ENCODE measurements at regions not wholly inside any gene's neighbourhood (a gene's known extent, or its start where the extent isn't known, plus 50 kb on each side); places are given as distances from the start of the nearest gene placed in this dataset.

DNA sequence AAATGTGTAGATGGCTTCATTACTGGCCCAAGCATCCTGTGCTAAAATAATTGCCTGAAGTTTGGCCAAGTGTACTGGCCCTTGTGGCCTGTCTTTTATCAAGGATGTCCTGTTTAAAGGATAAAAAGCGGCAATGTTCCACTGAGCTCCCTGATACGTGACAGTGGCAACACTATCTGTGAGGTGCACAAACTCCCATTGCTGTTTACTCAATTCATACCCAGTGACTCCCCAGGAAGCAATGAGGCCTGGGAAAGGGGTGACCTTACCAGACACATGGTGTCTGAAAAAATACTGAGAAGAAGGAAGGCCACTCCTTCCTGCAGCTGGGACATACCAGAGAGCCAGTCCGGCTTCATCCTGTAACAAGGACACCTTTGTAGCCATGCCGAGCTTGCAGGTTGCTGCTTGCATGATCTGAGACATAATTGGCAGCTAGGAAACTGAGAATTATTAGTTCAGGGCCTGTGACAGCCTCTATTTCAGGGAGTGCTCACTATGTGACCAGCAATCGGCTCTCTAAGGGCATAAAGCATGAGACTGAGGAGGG lies 198.5 kb upstream of the LRATD1 start:
- no peak for DNase-seq
- H3F3A ChIP-seq (ENCODE audit: insufficient read depth, low read length) = no peaks in the 10 kb centered on the region
- no peak overlapping the region for H3K4me3 ChIP-seq (ENCODE audit: low read length)
- H2AFZ ChIP-seq (ENCODE audit: low read length) = no peak overlapping the region
- H3K9me2 ChIP-seq (replicated peaks; ENCODE audit: insufficient read depth, low read length) = no peaks in the 10 kb centered on the region
- no peak overlapping the region for H3K27ac ChIP-seq (ENCODE audit: low read length)
- no peak overlapping the region for H3K9ac ChIP-seq (ENCODE audit: low read length)
- H3K4me2 ChIP-seq (ENCODE audit: low read depth, low read length) = no peak overlapping the region
- TF ChIP-seq, protein P1, sequence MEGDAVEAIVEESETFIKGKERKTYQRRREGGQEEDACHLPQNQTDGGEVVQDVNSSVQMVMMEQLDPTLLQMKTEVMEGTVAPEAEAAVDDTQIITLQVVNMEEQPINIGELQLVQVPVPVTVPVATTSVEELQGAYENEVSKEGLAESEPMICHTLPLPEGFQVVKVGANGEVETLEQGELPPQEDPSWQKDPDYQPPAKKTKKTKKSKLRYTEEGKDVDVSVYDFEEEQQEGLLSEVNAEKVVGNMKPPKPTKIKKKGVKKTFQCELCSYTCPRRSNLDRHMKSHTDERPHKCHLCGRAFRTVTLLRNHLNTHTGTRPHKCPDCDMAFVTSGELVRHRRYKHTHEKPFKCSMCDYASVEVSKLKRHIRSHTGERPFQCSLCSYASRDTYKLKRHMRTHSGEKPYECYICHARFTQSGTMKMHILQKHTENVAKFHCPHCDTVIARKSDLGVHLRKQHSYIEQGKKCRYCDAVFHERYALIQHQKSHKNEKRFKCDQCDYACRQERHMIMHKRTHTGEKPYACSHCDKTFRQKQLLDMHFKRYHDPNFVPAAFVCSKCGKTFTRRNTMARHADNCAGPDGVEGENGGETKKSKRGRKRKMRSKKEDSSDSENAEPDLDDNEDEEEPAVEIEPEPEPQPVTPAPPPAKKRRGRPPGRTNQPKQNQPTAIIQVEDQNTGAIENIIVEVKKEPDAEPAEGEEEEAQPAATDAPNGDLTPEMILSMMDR (IDR thresholded peaks at IDR 0.05; ENCODE audit: low read length) = no peak
- TF ChIP-seq EZH2phosphoT487 (IDR thresholded peaks at IDR 0.05; ENCODE audit: low read length) (no peak), EZH2 (optimal IDR thresholded peaks at IDR 0.05; ENCODE audit: low read depth, low read length) (no peak)
- no peaks in the 10 kb centered on the region for H4K20me1 ChIP-seq (ENCODE audit: insufficient read depth, low read length)
- H3K79me2 ChIP-seq (ENCODE audit: low read length) = no peaks in the 10 kb centered on the region
- no peaks in the 10 kb centered on the region for H3K36me3 ChIP-seq (replicated peaks; ENCODE audit: insufficient read depth, low read length)
- H3K9me3 ChIP-seq (replicated peaks; ENCODE audit: insufficient read depth, low read length) = no peaks in the 10 kb centered on the region
- H3K27me3 ChIP-seq (replicated peaks; ENCODE audit: insufficient read depth, low read length) = no peaks in the 10 kb centered on the region
- H3K4me1 ChIP-seq (ENCODE audit: low read length) = no peaks in the 10 kb centered on the region

DNA sequence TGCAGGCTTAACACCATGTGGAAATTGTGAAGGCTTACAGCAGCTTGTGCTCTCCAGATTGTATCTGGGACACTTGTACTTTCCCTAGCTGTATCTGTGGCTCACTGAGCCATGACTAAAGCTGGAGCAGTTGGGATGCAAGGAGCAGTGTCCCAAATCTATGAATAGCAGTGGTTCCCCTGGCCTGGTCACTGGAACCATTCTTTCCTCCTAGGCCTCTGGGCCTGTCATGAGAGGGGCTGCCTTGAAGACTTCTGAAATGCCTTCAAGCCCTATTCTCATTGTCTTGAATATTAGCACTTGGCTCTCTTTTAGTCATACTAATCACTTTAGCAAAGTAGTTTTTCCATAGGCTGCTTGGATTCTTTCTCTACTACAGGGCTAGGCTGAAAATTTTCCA lies 186.8 kb upstream of the LRATD1 start:
- Histone ChIP-seq H4K20me1 (ENCODE audit: insufficient read depth, low read length) (no peaks in the 10 kb centered on the region), H3K79me2 (ENCODE audit: low read length) (no peaks in the 10 kb centered on the region), H3K4me1 (ENCODE audit: low read length) (no peaks in the 10 kb centered on the region), H3K9me2 (replicated peaks; ENCODE audit: insufficient read depth, low read length) (no peaks in the 10 kb centered on the region), H2AFZ (ENCODE audit: low read length) (no peak overlapping the region), H3K27ac (ENCODE audit: low read length) (no peak overlapping the region), H3K4me2 (ENCODE audit: low read depth, low read length) (no peak overlapping the region), H3K4me3 (ENCODE audit: low read length) (no peak overlapping the region), H3K9me3 (replicated peaks; ENCODE audit: insufficient read depth, low read length) (no peaks in the 10 kb centered on the region), H3K36me3 (replicated peaks; ENCODE audit: insufficient read depth, low read length) (no peaks in the 10 kb centered on the region), H3K27me3 (replicated peaks; ENCODE audit: insufficient read depth, low read length) (no peaks in the 10 kb centered on the region), H3K9ac (ENCODE audit: low read length) (no peak overlapping the region), H3F3A (ENCODE audit: insufficient read depth, low read length) (no peaks in the 10 kb centered on the region)
- TF ChIP-seq EZH2 (optimal IDR thresholded peaks at IDR 0.05; ENCODE audit: low read depth, low read length) (no peak), EZH2phosphoT487 (IDR thresholded peaks at IDR 0.05; ENCODE audit: low read length) (no peak)
- TF ChIP-seq, protein P1 (IDR thresholded peaks at IDR 0.05; ENCODE audit: low read length) = no peak
- no peak for DNase-seq

DNA sequence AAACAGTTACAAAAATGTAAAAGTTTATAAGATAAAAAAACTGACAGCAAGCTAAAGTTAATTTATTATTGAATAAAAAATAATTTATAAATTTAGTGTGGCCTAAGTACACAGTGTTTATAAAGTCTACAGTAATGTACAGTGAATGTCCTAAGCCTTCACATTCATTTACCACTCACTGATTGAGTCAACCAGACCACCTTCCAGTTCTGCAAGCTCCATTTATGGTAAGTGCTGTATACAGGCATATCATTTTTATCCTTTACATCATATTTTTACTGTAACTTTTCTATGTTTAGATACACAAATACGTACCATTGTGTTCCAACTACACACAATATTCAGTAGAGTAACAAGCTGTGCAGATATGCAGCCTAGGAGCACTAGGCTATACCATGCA lies 184.2 kb upstream of the LRATD1 start:
- no peaks in the 10 kb centered on the region for H3K27me3 ChIP-seq (replicated peaks; ENCODE audit: insufficient read depth, low read length)
- H3K9me2 ChIP-seq (replicated peaks; ENCODE audit: insufficient read depth, low read length) = no peaks in the 10 kb centered on the region
- H2AFZ ChIP-seq (ENCODE audit: low read length) = no peak overlapping the region
- no peak overlapping the region for H3K27ac ChIP-seq (ENCODE audit: low read length)
- H3K79me2 ChIP-seq (ENCODE audit: low read length) = no peaks in the 10 kb centered on the region
- no peaks in the 10 kb centered on the region for H3K9me3 ChIP-seq (replicated peaks; ENCODE audit: insufficient read depth, low read length)
- H3F3A ChIP-seq (ENCODE audit: insufficient read depth, low read length) = no peaks in the 10 kb centered on the region
- H3K9ac ChIP-seq (ENCODE audit: low read length) = no peak overlapping the region
- H3K4me2 ChIP-seq (ENCODE audit: low read depth, low read length) = no peak overlapping the region
- no peaks in the 10 kb centered on the region for H3K4me1 ChIP-seq (ENCODE audit: low read length)
- no peak for DNase-seq
- H3K4me3 ChIP-seq (ENCODE audit: low read length) = no peak overlapping the region
- H3K36me3 ChIP-seq (replicated peaks; ENCODE audit: insufficient read depth, low read length) = no peaks in the 10 kb centered on the region
- TF ChIP-seq EZH2 (optimal IDR thresholded peaks at IDR 0.05; ENCODE audit: low read depth, low read length) (no peak), EZH2phosphoT487 (IDR thresholded peaks at IDR 0.05; ENCODE audit: low read length) (no peak)
- TF ChIP-seq, protein P1 (IDR thresholded peaks at IDR 0.05; ENCODE audit: low read length) = no peak
- no peaks in the 10 kb centered on the region for H4K20me1 ChIP-seq (ENCODE audit: insufficient read depth, low read length)
